H1 (cell line): ENCODE measurements at regions not wholly inside any gene's neighbourhood (a gene's known extent, or its start where the extent isn't known, plus 50 kb on each side); places are given as distances from the start of the nearest gene placed in this dataset.

Source experiments
- ATF2 ChIP-seq: IDR thresholded peaks from 2 replicates; pipeline ENCODE4 v1.6.1; 2012; ENCODE audit warnings: low read length, inconsistent platforms
- CEBPB ChIP-seq: IDR thresholded peaks from 2 replicates; pipeline ENCODE4 v1.6.1; 2012; ENCODE audit warnings: low read depth, low read length
- CHD2 ChIP-seq: IDR thresholded peaks from 2 replicates; pipeline ENCODE4 v1.6.1; 2012; ENCODE audit warnings: low read length, improper control_type of control experiment
- HDAC6 ChIP-seq: IDR thresholded peaks from one replicate; pipeline ENCODE4 v1.7.1; 2012; ENCODE audit warnings: low read depth, mild to moderate bottlenecking, inconsistent platforms, low read length, moderate library complexity
- POLR2A ChIP-seq, 2 experiments: IDR thresholded peaks; 1 replicate in 1 of 2; 2 replicates in 1 of 2; pipeline ENCODE4 v1.6.1; 2011; ENCODE audit warnings: low read depth in 2 of 2, low read length in 2 of 2, mild to moderate bottlenecking in 2 of 2; ENCODE audit errors: control extremely low read depth in 1 of 2
- SIN3A ChIP-seq, 2 experiments: IDR thresholded peaks in 1 of 2; conservative IDR thresholded peaks in 1 of 2; 2 replicates each; pipeline ENCODE4 v1.6.1; 2011 to 2012; ENCODE audit warnings: low read length in 2 of 2, improper control_type of control experiment in 1 of 2, low read depth in 1 of 2, mild to moderate bottlenecking in 1 of 2
- SP1 ChIP-seq: IDR thresholded peaks from 2 replicates; pipeline ENCODE4 v1.6.1; 2011; ENCODE audit warnings: low read depth, low read length
- SP4 ChIP-seq: IDR thresholded peaks from 2 replicates; pipeline ENCODE4 v1.6.1; 2012; ENCODE audit warnings: low read length, inconsistent platforms

GRCh38 chr22:49400136-49400940 is 427.3 kb downstream of the BRD1 start (continued):
- TF ChIP-seq ATF2 (no peak), SIN3A (conservative IDR thresholded peaks at IDR 0.05 in 1 of 2, IDR thresholded peaks at IDR 0.05 in 1 of 2; ENCODE audit: low read depth in 1 of 2, low read length in 2 of 2) (no peak), POLR2A (IDR thresholded peaks at IDR 0.05; ENCODE audit: control extremely low read depth in 1 of 2, low read depth in 2 of 2, low read length in 2 of 2) (no peak), SP1 (no peak), CEBPB (no peak), CHD2 (no peak), HDAC6 (no peak), SP4 (no peak)
- TF ChIP-seq, all 59 proteins: peak for 0
